SK-N-SH (cell line): ENCODE measurements at regions not wholly inside any gene's neighbourhood (a gene's known extent, or its start where the extent isn't known, plus 50 kb on each side); places are given as distances from the start of the nearest gene placed in this dataset.

Source experiments
- CTCF ChIA-PET: fragments of 300-600, 350-600 bp; formaldehyde crosslinking; extraction: SDS; loops from one replicate; lab custom pipeline; 2021; lab: Yijun Ruan, JAX
- POLR2A ChIA-PET: fragments of 350-600 bp; sonication (Branson Sonifier 250); formaldehyde crosslinking; extraction: SDS; loops from one replicate; lab custom pipeline; 2020; ENCODE audit warnings: antibody characterized with exemption, inconsistent platforms; lab: Yijun Ruan, JAX
- DNase-seq: peaks from one replicate; pipeline ENCODE4 v3.0.0; 2012
- H2AFZ ChIP-seq: fragments of 200-600 bp; sonication (generic); 2 replicates; pipeline ENCODE4 v1.8.1; 2016; ENCODE audit warnings: antibody characterized with exemption, mild to moderate bottlenecking, low read depth
- H3F3A ChIP-seq: fragments of 200-600 bp; sonication (generic); replicated peaks from 2 replicates; pipeline ENCODE3; 2016; ENCODE audit warnings: antibody characterized with exemption, mild to moderate bottlenecking; ENCODE audit not compliant: insufficient read depth
- H3K27ac ChIP-seq, 2 experiments: fragments of 200-500 bp in 1 of 2; fragments of 200-600 bp in 1 of 2; sonication (Bioruptor generic) in 1 of 2; sonication (generic), shearing (Covaris generic) in 1 of 2; 2 replicates each; pipeline versions ENCODE4 v1.5.1 to v1.6.1; 2014 to 2016; ENCODE audit warnings: low read depth in 2 of 2, inconsistent platforms in 1 of 2, low read length in 1 of 2, mild to moderate bottlenecking in 1 of 2, mixed read lengths in 1 of 2
- H3K27me3 ChIP-seq: fragments of 200-600 bp; sonication (generic), shearing (Covaris generic); 2 replicates; pipeline ENCODE4 v1.6.1; 2016; ENCODE audit warnings: mixed run types; ENCODE audit not compliant: insufficient read depth
- H3K36me3 ChIP-seq, 2 experiments: fragments of 200-500 bp in 1 of 2; fragments of 200-600 bp in 1 of 2; sonication (Bioruptor generic) in 1 of 2; sonication (generic) in 1 of 2; replicated peaks in 1 of 2; 2 replicates each; pipeline versions ENCODE3 to v1.5.1; 2014 to 2016; ENCODE audit warnings: low read length in 1 of 2, mild to moderate bottlenecking in 1 of 2; ENCODE audit not compliant: insufficient read depth in 2 of 2, control insufficient read depth in 1 of 2
- H3K4me1 ChIP-seq, 2 experiments: fragments of 200-500 bp in 1 of 2; fragments of 200-600 bp in 1 of 2; sonication (Bioruptor generic) in 1 of 2; sonication (generic), shearing (Covaris generic) in 1 of 2; 2 replicates each; pipeline versions ENCODE4 v1.5.1 to v1.6.1; 2014 to 2016; ENCODE audit warnings: low read depth in 1 of 2, low read length in 1 of 2, mixed run types in 1 of 2; ENCODE audit not compliant: insufficient read depth in 2 of 2, control insufficient read depth in 1 of 2
- H3K4me2 ChIP-seq: fragments of 200-600 bp; sonication (generic), shearing (Covaris generic); 2 replicates; pipeline ENCODE4 v1.6.1; 2017; ENCODE audit warnings: mixed run types
- H3K4me3 ChIP-seq, 2 experiments: fragments of 200-500 bp in 1 of 2; fragments of 200-600 bp in 1 of 2; sonication (Bioruptor generic) in 1 of 2; sonication (generic), shearing (Covaris generic) in 1 of 2; 2 replicates each; pipeline versions ENCODE4 v1.5.1 to v1.8.1; 2014 to 2016; ENCODE audit warnings: low read depth in 2 of 2, inconsistent platforms in 1 of 2, low read length in 1 of 2, mild to moderate bottlenecking in 1 of 2, mixed read lengths in 1 of 2, moderate library complexity in 1 of 2
- H3K79me2 ChIP-seq: fragments of 200-600 bp; sonication (generic); 2 replicates; pipeline ENCODE4 v1.8.1; 2017; ENCODE audit warnings: mild to moderate bottlenecking; ENCODE audit not compliant: insufficient read depth
- H3K9ac ChIP-seq: fragments of 200-600 bp; sonication (generic); 2 replicates; pipeline ENCODE4 v1.6.1; 2017; ENCODE audit warnings: mixed run types
- H3K9me2 ChIP-seq: fragments of 200-600 bp; sonication (generic); 2 replicates; pipeline ENCODE4 v1.6.1; 2017; ENCODE audit warnings: mixed run types
- H3K9me3 ChIP-seq: fragments of 200-600 bp; sonication (generic); 2 replicates; pipeline ENCODE4 v1.6.1; 2017; ENCODE audit warnings: mixed run types, mild to moderate bottlenecking, moderate library complexity
- H4K20me1 ChIP-seq: fragments of 200-600 bp; sonication (generic); 2 replicates; pipeline ENCODE4 v1.6.1; 2017; ENCODE audit warnings: mild to moderate bottlenecking, mixed run types; ENCODE audit not compliant: insufficient read depth
- CTCF ChIP-seq: fragments of 200-600 bp; sonication (generic); IDR thresholded peaks from 2 replicates; pipeline ENCODE4 v1.6.1; 2017; ENCODE audit warnings: antibody characterized with exemption, mild to moderate bottlenecking, moderate library complexity
- ELF1 ChIP-seq: IDR thresholded peaks from 2 replicates; pipeline ENCODE4 v1.4.0; 2012
- EP300 ChIP-seq, 2 experiments: IDR thresholded peaks; 2 replicates each; pipeline versions ENCODE4 v1.4.0 to v1.6.1; 2012; ENCODE audit warnings: borderline replicate concordance in 1 of 2, low read depth in 1 of 2, low read length in 1 of 2
- FOXM1 ChIP-seq: IDR thresholded peaks from 2 replicates; pipeline ENCODE4 v1.4.0; 2012; ENCODE audit warnings: low read depth, mild to moderate bottlenecking
- GABPA ChIP-seq: IDR thresholded peaks from 2 replicates; pipeline ENCODE4 v1.4.0; 2012; ENCODE audit warnings: low read depth, mild to moderate bottlenecking
- IRF3 ChIP-seq: fragments of 150-350 bp; IDR thresholded peaks from 2 replicates; pipeline ENCODE4 v1.6.1; 2016; ENCODE audit warnings: mild to moderate bottlenecking, low read depth, low read length
- JUND ChIP-seq: IDR thresholded peaks from 2 replicates; pipeline ENCODE4 v1.4.0; 2012
- MXI1 ChIP-seq: IDR thresholded peaks from 2 replicates; pipeline ENCODE4 v1.6.1; 2012; ENCODE audit warnings: mild to moderate bottlenecking, low read depth, low read length, improper control_type of control experiment
- NFIC ChIP-seq: IDR thresholded peaks from 2 replicates; pipeline ENCODE4 v1.4.0; 2012; ENCODE audit warnings: borderline replicate concordance
- POLR2AphosphoS5 ChIP-seq: IDR thresholded peaks from 2 replicates; pipeline ENCODE4 v1.6.1; 2012; ENCODE audit warnings: low read depth, low read length
- RCOR1 ChIP-seq: fragments of 150-350 bp; IDR thresholded peaks from 2 replicates; pipeline ENCODE4 v1.6.1; 2017; ENCODE audit warnings: antibody characterized with exemption, low read length
- REST ChIP-seq: IDR thresholded peaks from 2 replicates; pipeline ENCODE4 v1.6.1; 2012; ENCODE audit warnings: mild to moderate bottlenecking, low read depth, low read length, moderate library complexity
- RFX5 ChIP-seq: IDR thresholded peaks from 2 replicates; pipeline ENCODE4 v1.6.1; 2012; ENCODE audit warnings: mild to moderate bottlenecking, improper control_type of control experiment, low read length
- RXRA ChIP-seq: IDR thresholded peaks from 2 replicates; pipeline ENCODE4 v1.4.0; 2012; ENCODE audit warnings: low read depth, mild to moderate bottlenecking, borderline replicate concordance
- SIN3A ChIP-seq: IDR thresholded peaks from 2 replicates; pipeline ENCODE4 v1.6.1; 2012; ENCODE audit warnings: low read depth, mild to moderate bottlenecking, low read length, moderate library complexity, borderline replicate concordance
- TEAD4 ChIP-seq: IDR thresholded peaks from 2 replicates; pipeline ENCODE4 v1.4.0; 2012; ENCODE audit warnings: mild to moderate bottlenecking, borderline replicate concordance; ENCODE audit not compliant: insufficient read depth
- USF1 ChIP-seq: IDR thresholded peaks from 2 replicates; pipeline ENCODE4 v1.4.0; 2012; ENCODE audit warnings: low read depth, borderline replicate concordance
- USF2 ChIP-seq: fragments of 150-350 bp; IDR thresholded peaks from 2 replicates; pipeline ENCODE4 v1.6.1; 2017; ENCODE audit warnings: antibody characterized with exemption, low read length, low read depth, borderline replicate concordance
- WGBS: methylation state at CpG from one replicate; pipeline ENCODE4 v1.1.6; 2017; ENCODE audit warnings: low lambda C conversion rate; 5-methylcytosine and 5-hydroxymethylcytosine counted together
- small RNA-seq, 7 experiments: library from RNA; depleted of rRNA; stranded (forward); fragments of <200 nt; gene quantifications; one replicate each; pipeline ENCODE3, GENCODE V24; 2012

GRCh38 chr3:145983101-145983500, 177.9 kb downstream of the PLOD2 start:
- WGBS: 0% methylated on average over 4 of the region's 4 CpGs
- no peak overlapping the region for H2AFZ ChIP-seq
- ChIA-PET CTCF (interaction anchor here (1.4 kb wide), 1 partner anchor 20 kb away, joined by 4 read pairs; no protein-coding TSS in a partner anchor), POLR2A (no interaction called here)
- H3F3A ChIP-seq: no peaks in the 10 kb centered on the region
- TF ChIP-seq JUND (no peak), USF2 (no peak), REST (no peak), TEAD4 (no peak), CTCF (no peak), SIN3A (no peak), IRF3 (no peak), GABPA (no peak), NFIC (no peak), RXRA (no peak), POLR2AphosphoS5 (no peak), RCOR1 (no peak), RFX5 (no peak), EP300 (IDR thresholded peaks at IDR 0.05; ENCODE audit: borderline replicate concordance in 1 of 2, low read depth in 1 of 2, low read length in 1 of 2) (no peak), USF1 (no peak), ELF1 (no peak), MXI1 (no peak), FOXM1 (no peak)
- H3K9ac ChIP-seq: no peak overlapping the region
- no peak overlapping the region for H3K4me3 ChIP-seq
- no peaks in the 10 kb centered on the region for H3K4me1 ChIP-seq
- no peak overlapping the region for H3K4me2 ChIP-seq
- DNase-seq: no peak
- no peaks in the 10 kb centered on the region for H3K9me2 ChIP-seq
- no peaks in the 10 kb centered on the region for H3K9me3 ChIP-seq
- no peaks in the 10 kb centered on the region for H3K36me3 ChIP-seq
- H3K79me2 ChIP-seq: no peaks in the 10 kb centered on the region
- no peaks in the 10 kb centered on the region for H3K27me3 ChIP-seq
- no peaks in the 10 kb centered on the region for H4K20me1 ChIP-seq
- no peak overlapping the region for H3K27ac ChIP-seq

Small RNA genes lying in the stretch of these regions (small RNA-seq; reads per million reads assigned to genes)
- gene RNA5SP144: 0 reads per million in 7 experiments
